ENCODE measurements at regions not wholly inside any gene's neighbourhood (a gene's known extent, or its start where the extent isn't known, plus 50 kb on each side); places are given as distances from the start of the nearest gene placed in this dataset.

DNA sequence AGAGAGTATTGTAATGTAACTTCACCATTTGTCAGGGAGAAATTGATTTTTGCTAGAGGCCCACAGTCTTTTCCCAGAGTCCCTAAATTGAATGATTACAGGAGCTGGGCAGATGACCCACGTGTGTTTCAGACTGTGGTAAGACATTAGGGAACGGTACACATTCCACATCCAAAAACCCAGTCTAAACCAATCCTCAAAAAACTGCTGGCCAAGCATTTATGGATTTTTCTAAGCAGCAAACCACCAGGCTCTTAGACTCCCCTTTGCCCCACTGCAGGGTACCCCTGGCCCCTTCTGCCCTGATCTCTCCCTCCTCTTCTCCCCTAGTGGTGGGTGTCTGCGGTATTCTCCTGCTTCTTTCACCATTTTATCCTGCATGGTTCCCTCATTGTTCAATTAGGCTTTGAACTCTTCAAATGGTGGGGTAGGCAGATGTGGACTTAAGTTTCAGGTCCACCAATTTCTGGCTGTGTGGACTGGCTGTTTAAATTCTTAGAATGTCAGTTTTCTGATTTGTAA lies 135.5 kb upstream of the SORCS3 start:
- Histone ChIP-seq H2AFZ (no peak overlapping the region), H3F3A (ENCODE audit: insufficient read depth, low read depth) (no peaks in the 10 kb centered on the region), H3K9me2 (ENCODE audit: insufficient read depth) (no peaks in the 10 kb centered on the region), H3K4me2 (no peak overlapping the region), H3K27ac (no peak overlapping the region), H3K79me2 (ENCODE audit: low read depth) (no peaks in the 10 kb centered on the region), H3K4me3 (no peak overlapping the region), H3K27me3 (ENCODE audit: insufficient read depth, low read depth) (peaks cover 9% of the 10 kb centered on the region), H3K4me1 (replicated peaks; ENCODE audit: insufficient read depth) (no peaks in the 10 kb centered on the region), H3K36me3 (ENCODE audit: low read depth) (no peaks in the 10 kb centered on the region), H4K20me1 (ENCODE audit: insufficient read depth) (no peaks in the 10 kb centered on the region), H3K9me3 (ENCODE audit: insufficient read depth, low read depth) (no peaks in the 10 kb centered on the region)
- ChIA-PET CTCF (no interaction called here), POLR2A (ENCODE audit: unreplicated experiment) (no interaction called here)
- TF ChIP-seq CTCF (conservative IDR thresholded peaks at IDR 0.05) (no peak), EZH2 (IDR thresholded peaks at IDR 0.05; ENCODE audit: low read depth) (no peak)
- DNase-seq = no peak
- intact Hi-C loops (cut with micrococcal nuclease; ENCODE audit: unreplicated experiment) = no loop called here
- no TSS peak for BruUV-seq (replicated peaks)

GRCh38 chr10:104509981-104510380 lies 131.1 kb upstream of the SORCS3 start:
- no peaks in the 10 kb centered on the region for H4K20me1 ChIP-seq (ENCODE audit: insufficient read depth)
- no TSS peak for BruUV-seq (replicated peaks)
- H2AFZ ChIP-seq = no peak overlapping the region
- H3K27me3 ChIP-seq (ENCODE audit: insufficient read depth, low read depth) = peaks cover 11% of the 10 kb centered on the region
- no peaks in the 10 kb centered on the region for H3K36me3 ChIP-seq (ENCODE audit: low read depth)
- no peak overlapping the region for H3K4me3 ChIP-seq
- no peak overlapping the region for H3K4me2 ChIP-seq
- H3F3A ChIP-seq (ENCODE audit: insufficient read depth, low read depth) = no peaks in the 10 kb centered on the region
- intact Hi-C loops (cut with micrococcal nuclease; ENCODE audit: unreplicated experiment) = no loop called here
- POLR2A ChIA-PET (ENCODE audit: unreplicated experiment) = no interaction called here
- no peaks in the 10 kb centered on the region for H3K4me1 ChIP-seq (replicated peaks; ENCODE audit: insufficient read depth)
- no peak for DNase-seq
- H3K27ac ChIP-seq = no peak overlapping the region
- no peaks in the 10 kb centered on the region for H3K9me3 ChIP-seq (ENCODE audit: insufficient read depth, low read depth)
- CTCF ChIA-PET = no interaction called here
- H3K79me2 ChIP-seq (ENCODE audit: low read depth) = no peaks in the 10 kb centered on the region
- H3K9me2 ChIP-seq (ENCODE audit: insufficient read depth) = no peaks in the 10 kb centered on the region
- TF ChIP-seq CTCF (conservative IDR thresholded peaks at IDR 0.05) = no peak
- no peak for TF ChIP-seq EZH2 (IDR thresholded peaks at IDR 0.05; ENCODE audit: low read depth)

- Histone ChIP-seq H4K20me1 (ENCODE audit: insufficient read depth) (no peaks in the 10 kb centered on the region), H3K4me1 (replicated peaks; ENCODE audit: insufficient read depth) (no peaks in the 10 kb centered on the region), H3K27ac (no peak overlapping the region), H3K9me3 (ENCODE audit: insufficient read depth, low read depth) (no peaks in the 10 kb centered on the region), H3K79me2 (ENCODE audit: low read depth) (no peaks in the 10 kb centered on the region), H3K27me3 (ENCODE audit: insufficient read depth, low read depth) (peaks cover 11% of the 10 kb centered on the region), H3F3A (ENCODE audit: insufficient read depth, low read depth) (no peaks in the 10 kb centered on the region), H3K4me2 (no peak overlapping the region), H3K9me2 (ENCODE audit: insufficient read depth) (no peaks in the 10 kb centered on the region), H2AFZ (no peak overlapping the region), H3K36me3 (ENCODE audit: low read depth) (no peaks in the 10 kb centered on the region), H3K4me3 (no peak overlapping the region)
- ChIA-PET POLR2A (ENCODE audit: unreplicated experiment) (no interaction called here), CTCF (no interaction called here)
- intact Hi-C loops (cut with micrococcal nuclease; ENCODE audit: unreplicated experiment) = no loop called here
- no peak for DNase-seq
- no peak for TF ChIP-seq CTCF (conservative IDR thresholded peaks at IDR 0.05)
- TF ChIP-seq EZH2 (IDR thresholded peaks at IDR 0.05; ENCODE audit: low read depth) = no peak
- no TSS peak for BruUV-seq (replicated peaks)
These were observed 130.4 kb upstream of the SORCS3 start for GRCh38 chr10:104510644-104511043.

Measured in PC-9 (cell line).